ENCODE measurements at regions not wholly inside any gene's neighbourhood (a gene's known extent, or its start where the extent isn't known, plus 50 kb on each side); places are given as distances from the start of the nearest gene placed in this dataset.
"Not testable (repeated sequence)": the region's sequence is repeated elsewhere in the genome, so short reads cannot be mapped to it uniquely, and the experiment has no call there.

DNA sequence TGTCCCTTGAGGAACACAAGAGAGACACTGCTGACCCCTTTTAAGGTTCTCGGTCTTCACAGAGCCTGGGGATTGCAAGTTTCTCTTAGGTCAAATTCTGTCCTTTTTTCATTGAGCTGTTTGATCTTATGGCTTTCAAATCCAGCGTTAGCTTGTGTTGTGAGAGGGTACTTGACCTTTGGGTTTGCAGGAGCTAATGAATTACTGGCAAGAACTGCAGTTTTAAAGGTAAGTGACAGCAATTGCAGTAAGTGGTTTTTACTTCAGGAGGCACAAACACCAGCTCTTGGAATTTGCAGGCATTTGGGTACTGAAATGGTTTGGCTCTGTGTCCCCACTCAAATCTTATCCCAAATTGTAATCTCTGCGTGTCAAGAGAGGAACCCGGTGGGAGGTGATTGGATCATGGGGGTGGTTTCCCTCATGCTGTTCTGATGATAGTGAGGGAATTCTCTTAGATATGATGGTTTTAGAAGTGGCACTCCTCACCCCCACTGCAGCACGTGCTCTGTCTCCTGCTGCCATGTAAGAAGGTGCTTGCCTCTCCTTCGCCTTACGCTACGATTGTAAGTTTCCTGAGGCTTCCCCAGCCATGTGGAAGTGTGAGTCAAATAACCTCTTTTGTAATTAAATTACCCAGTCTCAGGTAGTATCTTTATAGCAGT, 134.5 kb upstream of the LYPLAL1 start:
- DNase-seq: no peak

DNA sequence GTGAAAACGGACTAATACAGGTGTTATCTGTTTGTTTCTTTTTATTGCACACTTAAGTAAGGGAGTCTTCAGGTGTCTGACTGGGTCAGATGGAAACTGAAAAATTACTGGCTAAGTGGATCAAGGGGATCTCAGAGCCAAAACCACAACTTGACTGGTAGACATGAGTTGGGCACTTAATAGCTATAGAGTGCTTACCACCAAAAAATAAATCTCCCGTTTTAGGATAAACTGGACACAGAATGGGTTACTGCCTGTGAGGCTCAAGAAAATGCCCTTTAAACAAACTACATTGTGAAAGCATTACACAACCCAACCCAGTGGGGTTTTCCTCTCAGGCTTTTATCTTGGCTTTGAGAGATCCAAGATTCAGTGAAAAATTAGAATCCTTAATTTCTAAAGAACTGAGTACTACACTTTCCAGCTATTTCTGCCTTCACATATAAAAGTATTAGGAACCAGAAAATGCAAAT, 134.0 kb upstream of the LYPLAL1 start:
- DNase-seq: no peak

DNA sequence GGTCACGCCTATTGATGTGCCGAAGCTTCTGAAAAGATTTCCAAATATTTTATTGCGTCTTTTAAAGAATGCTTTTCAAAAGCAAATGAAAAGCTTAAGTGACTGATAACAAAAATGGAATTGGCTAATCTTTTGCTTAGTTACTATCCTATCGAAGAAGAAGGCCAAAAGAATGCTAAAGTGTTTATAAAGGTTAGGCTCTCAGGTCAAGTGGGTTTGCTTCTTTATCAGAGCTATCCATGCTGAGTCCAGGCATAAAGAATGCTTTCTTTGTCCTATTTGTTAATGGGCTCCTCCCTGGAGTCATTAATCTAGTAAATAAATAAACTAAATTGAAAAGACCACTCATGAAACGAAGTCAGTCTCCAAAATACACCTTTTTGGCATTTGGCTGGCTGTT, 133.4 kb upstream of the LYPLAL1 start:
- DNase-seq: no peak

DNA sequence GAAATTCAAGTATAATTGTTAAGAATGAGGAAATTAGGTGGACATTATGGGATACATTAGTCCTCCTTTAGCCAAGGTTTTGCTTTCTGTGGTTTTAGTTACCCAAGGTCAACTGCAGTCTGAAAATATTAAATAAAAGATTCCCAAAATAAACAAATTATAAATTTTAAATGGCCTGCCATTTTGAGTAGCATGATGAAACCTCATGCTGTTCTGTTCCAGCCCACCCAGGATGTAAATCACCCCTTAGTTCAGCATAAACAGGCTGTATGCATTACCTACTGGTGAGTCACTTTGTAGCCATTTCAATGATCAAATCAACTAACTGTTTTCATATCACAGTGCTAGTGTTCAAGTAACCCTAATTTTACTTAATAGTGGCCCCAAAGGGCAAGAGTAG, 132.5 kb upstream of the LYPLAL1 start:
- DNase-seq: no peak

DNA sequence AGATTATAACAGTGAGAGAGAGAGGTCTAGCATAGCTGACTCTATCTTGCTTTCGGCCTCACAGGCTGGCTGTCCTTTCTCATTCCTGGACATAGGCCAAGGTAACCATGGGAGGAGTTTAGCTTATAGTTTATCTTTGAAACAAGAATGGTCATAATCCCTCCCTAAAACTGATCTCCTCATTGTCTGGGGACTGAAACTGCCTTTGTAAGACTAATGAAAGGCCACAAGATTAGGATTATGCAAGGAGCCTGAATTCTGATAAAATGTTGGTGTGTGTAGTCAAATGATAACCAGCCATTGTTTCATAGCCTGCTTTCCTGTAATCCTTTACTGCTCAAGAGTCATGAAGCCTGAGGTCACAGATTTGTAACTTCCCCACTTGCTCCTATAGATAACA, 131.9 kb upstream of the LYPLAL1 start:
- no peak for DNase-seq

DNA sequence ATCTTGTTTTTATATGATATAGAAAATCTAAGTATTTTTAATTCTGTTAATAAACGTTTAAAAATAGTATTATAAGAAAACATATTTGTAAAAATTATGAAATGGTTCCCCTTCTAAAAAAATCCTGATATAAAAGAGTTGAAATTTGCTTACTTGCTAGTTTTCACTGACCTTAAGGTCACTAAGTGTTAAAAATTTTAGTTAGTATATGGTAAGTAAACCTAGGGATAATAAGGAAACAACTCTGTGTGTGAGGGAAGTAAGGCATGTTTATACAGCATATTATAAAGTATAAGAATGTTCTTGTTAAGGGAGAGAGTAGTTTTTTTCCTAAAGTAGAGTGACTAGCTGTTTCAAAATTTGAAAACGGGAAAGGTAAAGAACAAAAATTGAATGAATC, 130.9 kb upstream of the LYPLAL1 start:
- no peak for DNase-seq

DNA sequence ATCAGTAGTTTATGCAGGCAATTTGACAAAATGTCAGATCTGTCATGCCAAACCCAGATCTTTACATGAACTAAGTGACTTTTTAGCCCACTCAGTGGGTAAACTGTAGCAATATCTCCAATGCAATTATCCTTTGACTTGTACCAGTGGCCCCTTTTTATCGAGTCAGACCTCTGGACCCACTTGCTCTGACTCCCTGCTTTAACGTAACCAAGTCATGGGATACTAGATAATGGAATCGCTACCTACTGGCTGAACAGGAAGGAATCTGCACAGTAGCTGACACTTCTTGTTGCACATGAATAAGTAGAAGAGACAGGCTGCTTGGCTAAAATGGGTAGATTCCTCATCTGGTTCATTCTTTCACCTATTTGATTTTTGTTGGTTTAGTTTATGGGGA, 128.4 kb upstream of the LYPLAL1 start:
- no peak for DNase-seq

DNA sequence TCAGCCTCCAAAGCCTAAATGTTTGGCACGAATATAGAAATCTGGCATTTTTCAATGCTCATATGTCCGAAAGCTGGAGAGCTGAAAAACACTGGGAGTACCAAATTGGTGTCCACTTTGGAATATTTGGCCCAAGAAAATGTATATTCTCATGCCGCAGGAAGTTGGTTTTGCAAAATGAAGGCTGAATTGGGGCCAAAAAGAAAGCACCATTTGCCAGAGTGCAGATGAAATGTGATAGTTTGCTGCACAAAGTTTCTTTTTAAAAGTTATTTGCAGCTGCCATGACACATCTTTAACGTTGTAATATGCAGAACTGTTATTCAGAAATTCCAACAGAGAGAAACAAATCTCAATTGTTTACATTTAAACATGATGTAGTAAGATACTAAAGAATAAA, 124.2 kb upstream of the LYPLAL1 start:
- DNase-seq: no peak

DNA sequence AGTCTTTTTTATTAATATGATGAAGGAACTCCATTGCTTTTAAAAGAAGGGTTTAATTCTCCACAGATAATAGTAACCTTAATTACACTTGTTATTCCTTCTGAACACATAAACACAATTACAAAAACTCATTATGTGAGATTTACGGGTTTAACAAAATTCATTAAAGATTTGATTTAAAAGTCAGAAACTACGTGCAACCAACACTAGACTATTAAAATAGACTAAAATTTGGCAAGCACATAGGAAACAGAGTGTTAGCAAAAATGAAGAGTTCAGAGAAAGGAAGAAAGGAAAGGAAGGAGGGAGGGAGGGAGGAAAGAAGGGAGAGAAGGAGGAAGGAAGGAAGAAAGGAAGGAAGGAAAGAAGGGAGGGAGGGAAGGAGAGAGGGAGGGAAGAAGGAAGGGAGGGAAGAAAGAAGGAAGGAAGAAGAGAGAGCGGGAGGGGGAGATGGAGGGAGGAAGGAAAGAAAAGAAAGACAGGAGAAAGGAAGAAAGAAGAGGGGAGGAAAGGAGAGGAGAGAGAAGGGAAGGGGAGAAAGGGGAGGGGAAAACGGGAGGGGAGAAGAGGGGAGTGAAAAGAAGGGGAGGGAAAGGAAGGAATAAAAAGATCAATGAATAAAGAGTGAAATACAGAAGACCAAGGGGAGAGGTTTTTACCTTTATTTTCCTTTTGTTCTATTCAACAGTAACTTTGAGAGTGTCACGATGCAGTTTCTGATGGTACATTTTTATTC, 123.4 kb upstream of the LYPLAL1 start:
- DNase-seq: no peak

DNA sequence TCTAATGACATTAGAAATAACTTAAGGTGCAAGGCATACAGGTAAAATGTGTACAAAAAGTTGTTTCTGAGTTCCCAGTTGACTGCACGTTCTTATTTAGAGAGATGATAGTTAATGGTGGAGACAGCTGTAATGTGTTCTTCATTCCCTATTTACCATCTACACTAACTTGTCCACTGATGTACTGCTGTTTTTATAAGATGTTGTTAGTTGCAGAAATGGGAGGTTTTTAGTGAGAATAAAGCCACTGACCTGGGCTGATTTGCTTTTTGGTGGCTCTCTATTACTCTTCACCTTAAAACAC, 122.9 kb upstream of the LYPLAL1 start:
- no peak for DNase-seq

DNA sequence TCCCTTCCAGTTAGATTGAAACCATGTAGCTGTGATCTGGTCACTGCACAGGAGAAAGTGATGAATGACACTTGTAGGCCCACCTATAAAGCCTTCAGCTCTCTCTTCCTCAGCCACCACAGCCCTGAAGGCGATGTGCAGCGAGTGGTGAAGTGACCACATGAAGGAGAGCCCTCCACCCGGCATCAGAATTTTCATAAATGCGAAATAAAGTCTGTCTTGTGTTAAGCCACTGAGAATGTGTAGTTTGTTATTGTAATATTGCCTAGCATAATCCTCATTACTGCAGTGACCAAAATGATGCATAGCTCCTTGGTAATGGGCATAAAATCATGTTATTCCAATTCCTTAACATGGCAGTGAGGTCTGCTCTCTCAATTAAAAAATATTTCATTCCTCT, 122.1 kb upstream of the LYPLAL1 start:
- no peak for DNase-seq

DNA sequence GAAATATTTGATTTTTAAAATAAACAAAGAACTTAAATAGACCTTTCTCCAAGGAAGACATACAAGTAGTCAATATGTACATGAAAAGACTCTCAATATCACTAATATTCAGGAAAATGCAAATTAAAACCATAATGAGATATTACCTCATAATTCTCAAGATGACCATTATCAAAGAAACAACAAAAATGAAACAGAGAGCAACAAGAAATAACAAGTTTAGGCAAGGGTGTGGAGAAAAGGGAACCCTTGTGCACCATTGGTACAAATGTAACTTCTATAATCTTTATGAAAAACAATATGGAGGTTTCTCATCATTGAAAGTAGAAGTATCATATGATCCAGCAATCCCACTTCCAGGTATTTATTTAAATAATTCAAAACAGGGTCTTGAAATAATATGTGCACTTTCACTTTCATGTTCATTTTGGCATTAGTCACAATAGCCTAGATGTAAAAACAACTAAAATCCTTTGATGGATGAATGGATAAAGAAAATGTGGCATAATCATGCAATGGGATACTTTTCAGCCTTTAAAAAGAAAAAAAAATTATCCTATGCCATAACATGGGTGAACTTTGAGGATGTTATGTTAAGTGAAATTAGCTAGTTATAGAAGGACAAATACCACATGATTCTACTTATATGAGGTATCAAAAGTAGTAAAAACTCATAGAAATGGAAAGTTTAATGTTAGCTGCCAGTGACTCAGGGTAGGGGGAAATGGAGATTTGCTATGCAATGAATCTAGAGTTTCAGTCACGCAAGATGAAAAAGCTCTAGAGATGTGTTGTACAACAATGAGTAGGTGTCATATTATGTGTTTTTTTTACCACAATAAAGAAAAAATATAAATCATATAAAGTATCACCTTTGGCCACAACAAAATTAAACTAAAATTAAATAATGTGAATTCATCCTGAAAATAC, 114.5 kb upstream of the LYPLAL1 start:
- no peak for DNase-seq

DNA sequence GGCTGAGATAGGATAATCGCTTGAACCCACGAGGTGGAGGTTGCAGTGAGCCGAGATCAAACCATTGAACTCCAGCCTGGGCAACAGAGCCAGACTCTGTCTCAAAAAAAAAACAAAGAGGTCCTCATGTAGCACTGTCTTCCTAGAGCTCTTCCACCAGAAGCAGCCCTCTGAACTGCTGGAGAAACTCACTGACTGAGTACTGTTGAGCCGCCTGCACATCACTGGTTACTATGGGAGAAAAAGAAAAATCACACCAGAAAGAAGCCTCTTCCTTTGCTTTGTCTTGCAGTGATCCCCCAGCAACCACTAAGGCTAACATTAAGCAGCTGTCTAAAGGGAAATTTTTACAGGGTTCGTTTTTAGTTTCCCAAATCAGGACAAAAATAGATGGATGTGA, 112.9 kb upstream of the LYPLAL1 start:
- DNase-seq: no peak

DNA sequence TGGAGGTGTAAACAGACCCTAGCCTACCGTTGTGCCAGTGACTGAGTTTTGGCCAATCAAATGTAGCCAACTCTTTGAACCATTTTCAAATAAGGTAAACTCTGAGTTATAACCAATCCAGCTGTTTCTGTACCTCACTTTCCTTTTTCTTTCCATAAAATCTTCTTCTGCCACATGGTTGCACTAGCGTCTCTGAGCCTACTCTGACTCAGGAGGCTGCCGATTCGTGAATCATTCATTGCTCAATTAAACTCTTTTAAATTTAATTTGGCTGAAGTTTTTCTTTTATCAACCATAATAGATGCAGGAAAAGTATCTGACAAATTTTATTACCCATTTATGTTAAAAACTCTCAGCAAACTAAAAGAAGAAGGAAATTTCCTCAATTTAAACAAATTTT, 111.5 kb upstream of the LYPLAL1 start:
- DNase-seq: no peak

DNA sequence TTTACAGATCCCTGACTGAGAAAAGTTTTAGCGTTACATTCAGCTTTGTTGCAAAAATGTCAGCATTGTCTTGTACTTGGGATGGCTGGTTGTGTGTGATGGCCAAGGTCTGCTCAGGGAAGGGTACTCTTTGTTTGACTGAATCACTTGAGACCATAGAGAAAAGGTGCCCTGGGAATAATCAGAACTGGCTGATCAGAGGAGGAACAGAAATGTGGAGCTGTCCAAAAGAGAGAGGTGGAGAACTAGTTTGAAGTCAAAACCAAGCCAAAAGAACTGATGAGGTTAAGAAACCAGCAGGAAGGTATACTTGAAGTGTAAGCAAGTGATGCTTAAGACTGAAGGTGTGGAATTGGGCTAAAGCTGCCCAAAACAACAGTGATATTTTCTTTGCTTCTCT, 107.6 kb upstream of the LYPLAL1 start:
- DNase-seq: no peak

DNA sequence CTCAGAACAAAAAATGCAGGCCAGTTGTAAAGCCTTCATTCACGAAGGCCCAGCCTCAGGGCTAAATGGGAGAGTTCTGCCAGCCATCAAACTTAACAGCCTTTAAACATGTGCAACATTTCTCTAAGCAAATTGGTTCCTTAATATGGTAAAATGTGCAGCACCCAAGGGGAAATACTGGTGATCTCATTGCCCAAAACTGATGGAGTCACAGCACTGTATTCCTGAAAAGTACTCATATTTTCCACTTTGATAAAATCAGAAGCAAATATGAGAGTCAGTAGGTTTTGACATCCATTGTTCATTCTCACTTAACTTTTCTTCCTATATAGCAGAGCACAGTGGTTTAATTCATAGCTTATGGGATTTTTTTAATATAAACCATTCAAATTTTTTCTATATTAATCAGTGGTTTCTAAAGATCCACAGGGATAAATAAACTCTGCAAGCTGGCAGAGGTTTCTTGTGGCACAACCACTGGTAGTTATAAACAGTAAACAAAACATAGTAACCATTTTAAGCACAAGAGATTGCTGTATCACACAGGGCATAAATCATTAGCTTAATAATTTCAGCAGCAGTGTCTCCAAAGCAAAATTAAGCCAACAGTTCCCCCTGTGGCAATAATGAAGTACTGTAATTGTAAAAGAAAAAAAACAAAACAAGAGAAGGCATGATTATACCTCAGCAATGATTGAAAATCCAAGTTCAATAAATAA, 106.9 kb upstream of the LYPLAL1 start:
- DNase-seq: no peak

DNA sequence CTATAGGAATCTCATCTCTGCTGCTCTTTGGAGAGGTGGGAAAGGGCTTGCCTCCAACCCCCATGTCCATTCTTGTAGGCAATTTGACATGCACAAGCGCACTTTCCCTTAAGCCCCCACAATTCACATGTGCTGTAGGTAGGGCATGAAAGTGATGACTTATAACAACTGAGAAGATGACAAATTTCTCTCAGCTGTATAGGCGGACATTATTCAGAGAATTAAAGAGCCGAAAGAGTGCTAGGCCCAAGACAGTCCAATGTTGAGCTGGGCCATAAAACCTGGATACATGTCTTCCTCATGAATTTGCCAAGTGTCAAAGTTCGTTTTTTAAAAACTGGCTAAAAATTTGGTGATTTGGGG, 106.3 kb upstream of the LYPLAL1 start:
- DNase-seq: no peak

DNA sequence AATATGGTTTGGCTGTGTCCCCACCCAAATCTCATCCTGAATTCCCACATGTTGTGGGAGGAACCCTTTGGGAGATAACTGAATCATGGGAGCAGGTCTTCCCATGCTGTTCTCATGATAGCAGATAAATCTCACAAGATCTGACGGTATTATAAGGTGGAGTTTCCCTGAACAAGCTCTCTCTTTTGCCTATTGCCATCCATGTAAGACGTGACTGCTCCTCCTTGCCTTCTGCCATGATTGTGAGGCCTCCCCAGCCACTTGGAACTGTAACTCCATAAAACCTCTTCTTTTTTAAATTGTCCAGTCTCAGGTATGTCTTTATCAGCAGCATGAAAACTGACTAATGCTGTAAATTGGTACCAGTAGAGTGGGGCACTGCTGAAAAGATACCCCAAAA, 103.3 kb upstream of the LYPLAL1 start:
- DNase-seq: not testable (repeated sequence)

DNA sequence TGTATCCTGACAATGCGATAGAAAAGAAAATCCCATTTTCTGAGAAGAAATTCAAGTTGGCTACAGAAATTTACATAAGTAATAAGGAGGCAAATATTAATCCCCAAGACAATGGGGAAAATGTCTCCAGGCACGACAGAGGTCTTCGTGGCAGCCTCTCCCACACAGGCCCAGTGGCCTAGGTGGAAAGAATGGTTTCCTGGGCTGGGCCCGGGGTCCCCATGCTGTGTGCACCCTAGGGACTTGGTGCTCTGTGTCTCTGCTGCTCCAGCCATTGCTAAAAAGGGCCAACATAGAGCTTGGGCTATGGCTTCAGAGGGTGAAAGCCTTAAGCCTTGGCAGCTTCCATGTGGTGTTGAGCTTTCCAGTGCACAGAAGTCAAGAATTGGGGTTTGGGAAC, 102.5 kb upstream of the LYPLAL1 start:
- no peak for DNase-seq

DNA sequence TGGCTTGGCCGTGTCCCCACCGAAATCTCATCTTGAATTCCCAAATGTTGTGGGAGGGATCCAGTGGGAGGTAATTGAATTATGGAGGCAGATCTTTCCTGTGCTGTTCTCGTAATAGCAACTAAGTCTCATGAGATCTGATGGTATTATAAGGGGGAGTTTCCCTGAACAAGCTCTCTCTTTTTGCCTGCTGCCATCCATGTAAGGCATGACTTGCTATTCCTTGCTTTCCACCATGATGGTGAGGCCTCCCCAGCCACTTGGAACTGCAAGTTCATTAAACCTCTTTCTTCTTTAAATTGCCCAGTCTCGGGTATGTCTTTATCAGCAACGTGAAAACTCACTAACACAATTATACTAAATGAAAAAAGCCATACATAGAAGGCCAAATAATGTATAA, 101.3 kb upstream of the LYPLAL1 start:
- no peak for DNase-seq

DNA sequence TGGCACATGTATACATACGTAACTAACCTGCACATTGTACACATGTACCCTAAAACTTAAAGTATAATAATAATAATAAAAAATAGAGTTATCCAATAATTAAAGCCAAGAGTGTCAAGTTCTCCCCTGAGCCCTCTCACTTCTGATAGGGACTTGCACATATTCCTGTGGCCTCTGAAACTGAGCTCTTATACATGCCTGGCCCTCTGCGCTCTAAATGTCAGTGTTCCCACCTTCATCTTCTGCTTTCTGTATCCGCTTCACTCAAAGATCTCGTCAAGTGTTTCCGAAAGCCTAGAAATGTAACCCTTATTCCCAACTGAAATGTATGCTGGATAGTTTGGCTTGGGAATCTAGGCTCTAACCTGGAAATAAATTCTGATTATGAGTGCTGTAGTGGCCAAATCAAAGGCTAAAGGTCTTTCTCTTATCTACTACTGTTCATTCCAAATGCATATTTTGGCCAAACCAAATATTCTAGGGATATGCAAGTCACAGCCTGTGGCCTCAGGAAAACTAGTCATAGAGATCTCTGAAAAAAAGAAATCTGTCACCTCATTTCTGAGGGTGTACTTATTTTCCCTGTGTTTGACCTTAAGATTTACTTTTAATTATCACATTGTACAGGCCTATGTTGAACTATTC, 99.5 kb upstream of the LYPLAL1 start:
- DNase-seq: no peak

Measured in amygdala (tissue), 56 donors.